CD4-positive, alpha-beta T cell treated with Interleukin-1 beta for 1 hour (primary cell): ENCODE measurements at regions not wholly inside any gene's neighbourhood (a gene's known extent, or its start where the extent isn't known, plus 50 kb on each side); places are given as distances from the start of the nearest gene placed in this dataset.

ENCODE experiments used
- DNase-seq, 2 donors: peaks; one replicate each; pipeline ENCODE4 v3.0.0-alpha.2; 2020 to 2022

DNA sequence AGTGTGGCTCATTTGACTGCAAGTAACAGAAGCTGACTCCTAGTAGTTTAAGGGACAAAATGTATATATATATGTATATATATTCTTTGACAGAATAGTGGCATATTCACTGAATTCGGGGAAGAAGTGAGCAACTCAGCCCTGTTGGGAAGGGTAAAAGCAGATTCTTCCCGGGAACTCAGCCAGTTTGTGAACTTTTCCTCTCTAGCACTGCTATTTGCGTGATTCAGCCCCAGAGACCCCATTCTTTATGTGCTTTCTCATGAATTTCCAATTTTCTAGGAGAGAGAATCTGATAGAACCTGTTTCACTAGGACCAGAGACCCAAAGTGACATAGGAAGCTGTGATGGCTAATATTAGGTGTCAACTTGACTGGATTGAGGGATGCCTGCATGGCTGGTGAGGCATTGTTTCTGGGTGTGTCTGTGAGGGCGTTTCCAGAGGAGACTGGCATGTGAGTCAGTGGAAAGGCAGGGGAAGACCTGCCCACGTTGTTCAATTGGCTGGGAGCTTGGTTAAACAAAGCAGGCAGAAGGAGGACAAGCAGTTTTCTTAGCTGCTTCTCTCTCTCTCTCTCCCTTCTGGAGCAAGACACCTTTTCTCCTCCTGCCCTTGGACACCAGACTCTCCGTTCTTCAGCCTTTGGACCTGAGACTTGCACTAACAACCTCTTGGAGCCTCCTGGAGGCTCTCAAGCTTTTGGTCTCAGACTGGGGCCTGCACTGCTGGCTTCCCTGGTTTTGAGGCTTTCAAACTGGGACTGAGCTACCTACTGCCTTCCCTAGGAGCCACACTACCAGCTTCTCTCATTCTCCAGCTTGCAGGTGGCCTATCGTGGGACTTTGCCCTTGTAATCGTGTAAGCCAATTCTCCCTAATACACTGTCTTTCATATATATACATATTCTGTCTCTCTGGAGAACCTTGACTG lies 93.4 kb upstream of the KCNK1 start:
- no peak for DNase-seq

GRCh38 chr1:233523047-233523446 lies 90.9 kb upstream of the KCNK1 start:
- DNase-seq = no peak

DNA sequence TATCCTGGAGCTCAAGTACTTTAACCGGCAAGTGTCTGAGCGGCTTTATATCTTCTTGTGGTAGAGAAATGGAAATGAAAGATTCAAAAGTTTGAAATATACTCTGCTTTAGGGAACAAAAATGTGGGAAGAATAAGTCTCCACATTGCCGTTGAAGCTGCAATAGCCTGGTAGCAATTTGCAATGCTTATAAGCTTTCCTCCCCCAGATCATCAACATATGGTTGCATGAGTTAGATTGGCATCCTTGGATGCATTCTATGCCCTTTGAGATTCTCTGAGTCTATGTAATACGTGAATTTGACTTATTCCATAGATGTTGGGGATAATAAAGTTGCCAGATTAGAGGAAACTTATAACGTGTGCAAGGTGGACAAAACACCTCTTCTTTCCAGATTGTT lies 86.1 kb upstream of the KCNK1 start:
- no peak for DNase-seq

DNA sequence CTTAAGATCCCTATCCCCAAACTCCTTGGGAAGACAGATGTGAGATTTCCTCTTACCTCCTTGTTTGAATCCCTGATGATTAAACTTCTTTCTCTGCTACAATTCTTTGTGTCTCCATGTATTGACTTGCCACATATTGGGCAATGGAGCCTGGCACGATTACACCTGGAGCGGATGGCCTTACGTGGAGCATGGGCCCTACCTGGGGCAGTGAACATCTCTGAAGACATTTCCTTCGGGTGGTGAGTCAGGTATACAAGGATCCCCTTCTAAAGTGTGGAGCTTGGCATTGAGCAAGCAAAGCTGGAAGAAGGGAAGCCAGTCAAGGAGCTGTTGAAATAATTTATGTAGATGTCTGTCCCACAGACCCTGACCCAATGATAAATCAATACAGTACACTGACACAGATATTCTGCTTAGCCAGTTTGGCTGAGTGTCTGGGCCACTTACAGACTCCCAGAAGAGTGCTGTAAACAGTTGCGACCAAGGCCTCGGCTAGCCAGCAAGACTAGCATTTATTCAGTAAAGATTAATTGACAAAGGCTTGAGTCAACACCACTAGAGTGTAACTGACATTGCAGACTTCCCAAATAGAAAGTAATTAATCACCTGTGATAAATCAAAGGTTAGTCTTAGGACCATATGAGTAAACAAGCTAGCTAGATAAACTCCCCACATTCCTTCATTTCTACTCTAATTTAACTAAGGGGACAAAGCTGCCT lies 83.1 kb upstream of the KCNK1 start:
- no peak for DNase-seq

GRCh38 chr1:233540816-233541215 lies 73.1 kb upstream of the KCNK1 start:
- no peak for DNase-seq

DNA sequence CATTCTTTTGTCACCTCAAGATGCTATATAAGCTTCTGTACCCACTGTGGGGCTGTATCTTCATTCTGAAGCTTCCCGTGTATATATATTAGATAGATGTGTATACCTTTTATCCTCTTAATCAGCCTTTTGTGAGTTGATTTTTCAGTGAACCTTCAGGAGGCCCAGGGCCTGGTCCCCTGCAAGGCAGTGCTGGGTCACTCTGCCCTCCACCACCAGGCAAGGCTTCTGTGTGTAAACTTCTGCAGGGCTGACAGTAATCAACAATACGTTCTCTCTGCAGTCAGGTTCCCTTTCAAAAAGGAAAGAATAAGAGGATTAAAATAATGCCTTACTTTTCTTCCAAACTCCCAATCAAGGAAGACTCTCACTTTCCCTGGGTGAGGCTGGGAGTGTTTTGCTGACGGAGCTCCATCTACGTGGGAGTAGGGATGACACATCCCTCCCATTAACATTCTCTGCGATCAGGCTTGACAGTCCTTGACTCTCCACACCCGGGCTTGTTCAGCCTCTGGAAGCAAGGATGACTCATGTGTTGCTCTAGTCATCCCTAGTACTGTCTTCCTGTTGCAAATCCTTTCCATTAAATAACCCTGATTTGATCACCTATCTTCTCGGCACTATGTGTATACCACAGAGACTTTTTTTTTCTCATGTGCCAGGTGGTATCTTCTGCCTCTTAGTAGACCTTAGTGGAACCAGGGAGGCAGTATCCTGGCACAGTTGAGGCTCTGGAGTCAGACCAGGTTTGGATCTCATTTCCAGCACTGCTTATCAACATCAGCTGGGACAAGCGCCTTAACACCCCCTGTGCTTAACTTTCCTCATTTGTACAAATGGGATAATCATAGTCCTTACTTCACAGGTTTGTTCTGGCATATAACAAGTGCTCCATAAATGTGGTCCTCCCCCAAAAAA lies 70.3 kb upstream of the KCNK1 start:
- DNase-seq = no peak

DNA sequence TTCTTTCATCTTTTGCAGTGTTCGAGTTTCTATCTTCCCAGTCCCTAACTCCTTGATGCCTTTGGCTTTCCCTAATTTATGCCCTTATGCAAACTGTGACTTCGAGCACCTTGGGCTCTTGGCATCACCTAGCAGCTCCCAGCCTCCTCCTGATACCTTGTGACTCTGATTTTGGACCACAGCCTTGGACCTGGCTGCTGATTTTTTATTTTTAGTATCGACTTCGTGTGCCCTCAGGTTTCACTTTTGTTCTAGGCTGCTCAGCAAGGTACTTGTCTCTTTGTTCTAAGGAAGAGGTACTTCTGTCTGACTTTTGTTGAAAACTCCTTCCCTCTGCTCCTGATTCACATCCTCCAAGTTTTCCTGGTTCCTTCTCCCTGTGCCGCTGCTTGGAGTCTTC lies 69.6 kb upstream of the KCNK1 start:
- DNase-seq = no peak

DNA sequence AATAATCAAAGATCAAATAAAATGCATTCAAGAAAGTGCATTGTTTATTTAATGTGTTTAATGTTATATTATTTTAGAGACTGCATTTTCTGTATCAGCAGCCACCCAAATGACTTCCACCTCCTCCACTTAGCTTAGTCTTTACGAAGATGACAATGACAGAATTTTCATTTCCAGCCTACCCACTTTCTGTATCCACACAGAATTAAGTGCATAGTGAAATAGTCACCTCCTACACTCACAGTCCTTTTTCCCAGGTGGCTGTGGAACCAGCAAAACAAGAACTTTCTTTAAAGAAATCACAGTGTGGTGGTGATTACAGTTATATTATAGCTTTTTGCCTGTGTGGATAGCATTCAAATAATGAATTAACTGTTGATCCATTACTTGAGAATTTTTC lies 66.2 kb upstream of the KCNK1 start:
- no peak for DNase-seq

DNA sequence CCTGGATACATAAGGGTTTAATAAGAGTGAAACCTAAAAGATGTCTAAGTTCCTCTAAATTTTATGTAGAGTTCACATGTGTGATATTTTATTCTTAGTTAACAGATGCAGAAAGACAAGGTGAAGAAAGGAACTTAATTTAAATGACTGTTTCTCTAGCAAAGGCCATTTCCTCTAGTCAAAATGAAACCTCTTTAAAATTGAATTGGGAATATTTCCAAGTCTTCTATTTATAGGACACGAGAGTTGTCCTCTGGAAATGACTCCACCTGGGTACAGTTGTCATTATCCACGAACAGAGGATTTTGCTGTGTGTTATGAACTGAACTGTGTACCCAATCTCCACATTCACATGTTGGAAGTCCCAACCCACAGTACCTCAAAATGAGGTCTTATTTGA lies 64.5 kb upstream of the KCNK1 start:
- no peak for DNase-seq

DNA sequence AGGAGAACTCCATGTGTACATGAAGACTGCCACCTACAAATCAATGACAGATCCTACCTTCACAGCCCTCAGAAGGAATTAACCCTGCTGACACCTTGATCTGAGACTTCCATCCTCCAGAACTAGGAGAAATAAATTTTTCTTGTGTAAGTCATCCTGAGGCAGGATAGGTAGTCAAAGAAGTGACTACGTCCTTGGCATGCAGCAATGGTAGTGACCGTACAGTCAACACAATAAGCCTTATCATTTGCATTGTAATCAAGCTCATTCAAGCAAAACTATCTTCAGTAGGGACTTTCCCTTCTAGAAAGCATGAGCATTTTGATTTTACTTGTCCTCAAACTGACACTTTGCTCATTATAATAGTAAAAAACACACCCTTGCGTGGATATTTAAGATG lies 64.0 kb upstream of the KCNK1 start:
- DNase-seq = no peak

- no peak for DNase-seq
Observed at GRCh38 chr1:233554037-233554436, 59.9 kb upstream of the KCNK1 start.

DNA sequence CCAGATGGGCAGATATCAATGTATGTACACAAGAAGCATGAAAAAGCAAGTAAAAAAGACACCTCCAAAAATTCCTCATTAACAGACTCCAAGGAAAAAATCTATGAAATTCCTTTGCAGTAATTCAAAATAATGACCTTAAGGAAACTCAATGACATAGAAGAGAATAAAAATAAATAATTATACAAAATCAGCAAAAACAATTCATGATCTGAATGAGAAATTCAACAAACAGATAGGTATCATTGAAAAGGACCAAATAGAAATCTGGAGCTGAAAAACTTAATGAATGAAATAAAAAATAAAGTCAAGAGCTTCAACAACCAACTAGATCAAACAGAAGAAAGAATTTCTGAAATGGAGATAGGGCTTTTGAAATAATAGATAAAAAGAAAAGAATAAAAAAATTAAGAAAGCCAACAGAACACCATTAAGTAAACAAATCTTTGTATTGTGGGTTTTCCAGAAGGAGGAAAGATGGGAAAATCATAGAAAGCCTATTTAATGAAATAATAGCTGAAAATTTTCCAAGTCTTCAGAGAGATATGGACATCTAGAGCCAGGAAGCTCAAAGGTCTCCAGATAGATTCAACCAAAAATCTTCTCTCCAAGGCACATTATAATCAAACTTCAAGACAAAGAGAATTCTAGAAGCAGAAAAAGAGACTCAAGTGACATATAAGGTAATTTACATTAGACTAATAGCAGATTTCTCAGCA lies 52.0 kb upstream of the KCNK1 start:
- no peak for DNase-seq
